IMR-90 (cell line): ENCODE measurements at regions not wholly inside any gene's neighbourhood (a gene's known extent, or its start where the extent isn't known, plus 50 kb on each side); places are given as distances from the start of the nearest gene placed in this dataset.
A peak's percentile ranks its signal among the peaks of the same experiment; 100 is the strongest.

Experiments
- ATAC-seq: fragments of 200-7000 bp; cut with Tn5 transposase; 2 replicates; pipeline ENCODE4 v1.9.1; 2020; ENCODE audit warnings: low read depth, mild to moderate bottlenecking, moderate library complexity
- BruUV-seq: library from RNA; stranded (reverse); fragments of 400-500 nt; replicated peaks from 2 replicates; lab custom pipeline; 2021; lab: Mats Ljungman, UMichigan
- CTCF ChIA-PET: fragments of 300-600 bp; formaldehyde crosslinking; extraction: SDS; loops from one replicate; lab custom pipeline; 2021; ENCODE audit warnings: antibody characterized with exemption; lab: Yijun Ruan, JAX
- POLR2A ChIA-PET: fragments of 300-600 bp; sonication (Branson Sonifier 250); formaldehyde crosslinking; loops from one replicate; lab custom pipeline; 2022; ENCODE audit warnings: antibody characterized with exemption; ENCODE audit not compliant: unreplicated experiment; lab: Charles Lee
- DNase-seq: peaks from one replicate; pipeline ENCODE4 v3.0.0; 2013
- H2AFZ ChIP-seq: replicated peaks from 2 replicates; pipeline ENCODE3; 2013; ENCODE audit warnings: low read length, mild to moderate bottlenecking; ENCODE audit not compliant: poor library complexity
- H2AK5ac ChIP-seq: 2 replicates; pipeline ENCODE4 v1.6.1; 2013; ENCODE audit warnings: low read depth, low read length, inconsistent platforms
- H2AK9ac ChIP-seq: replicated peaks from 2 replicates; pipeline ENCODE3; 2013; ENCODE audit warnings: mild to moderate bottlenecking, low read depth, low read length, moderate library complexity; ENCODE audit not compliant: poor library complexity
- H2BK120ac ChIP-seq: 2 replicates; pipeline ENCODE4 v1.6.1; 2013; ENCODE audit warnings: low read depth, low read length, inconsistent platforms
- H2BK15ac ChIP-seq: 3 replicates; pipeline ENCODE4 v1.6.1; 2013; ENCODE audit warnings: low read depth, low read length, inconsistent platforms
- H2BK20ac ChIP-seq: 2 replicates; pipeline ENCODE4 v1.6.1; 2013; ENCODE audit warnings: low read depth, mild to moderate bottlenecking, inconsistent platforms, low read length, moderate library complexity
- H2BK5ac ChIP-seq: 2 replicates; pipeline ENCODE4 v1.6.1; 2013; ENCODE audit warnings: mild to moderate bottlenecking, low read depth, low read length, inconsistent platforms; ENCODE audit not compliant: poor library complexity, severe bottlenecking
- H3K14ac ChIP-seq: replicated peaks from 2 replicates; pipeline ENCODE4 v1.6.1; 2013; ENCODE audit warnings: low read depth, low read length, inconsistent platforms
- H3K18ac ChIP-seq: 2 replicates; pipeline ENCODE4 v1.6.1; 2013; ENCODE audit warnings: low read depth, low read length, control low read depth
- H3K23ac ChIP-seq: 2 replicates; pipeline ENCODE4 v1.6.1; 2013; ENCODE audit warnings: low read depth, low read length, inconsistent platforms
- H3K27ac ChIP-seq: 2 replicates; pipeline ENCODE4 v1.5.1; 2013; ENCODE audit warnings: mild to moderate bottlenecking, control low read depth, low read length; ENCODE audit not compliant: insufficient read depth
- H3K27me3 ChIP-seq: 2 replicates; pipeline ENCODE4 v1.6.1; 2013; ENCODE audit warnings: low read length; ENCODE audit not compliant: control insufficient read depth, insufficient read depth
- H3K36me3 ChIP-seq: 2 replicates; pipeline ENCODE4 v1.6.1; 2013; ENCODE audit warnings: low read length, mixed read lengths; ENCODE audit not compliant: control insufficient read depth, insufficient read depth
- H3K4ac ChIP-seq: 2 replicates; pipeline ENCODE4 v1.6.1; 2013; ENCODE audit warnings: low read depth, low read length, inconsistent platforms
- H3K4me1 ChIP-seq: 2 replicates; pipeline ENCODE4 v1.6.1; 2013; ENCODE audit warnings: low read length, mixed read lengths; ENCODE audit not compliant: control insufficient read depth, insufficient read depth
- H3K4me2 ChIP-seq: 2 replicates; pipeline ENCODE4 v1.6.1; 2013; ENCODE audit warnings: low read depth, mild to moderate bottlenecking, control low read depth, low read length, moderate library complexity
- H3K4me3 ChIP-seq: 2 replicates; pipeline ENCODE4 v1.5.1; 2013; ENCODE audit warnings: low read depth, mild to moderate bottlenecking, control low read depth, low read length, moderate library complexity; ENCODE audit not compliant: insufficient read depth
- H3K56ac ChIP-seq: 2 replicates; pipeline ENCODE4 v1.6.1; 2013; ENCODE audit warnings: low read length, inconsistent platforms; ENCODE audit not compliant: insufficient read depth; ENCODE audit errors: extremely low read depth
- H3K79me1 ChIP-seq, 2 experiments: 2 replicates each; pipeline ENCODE4 v1.6.1; 2013; ENCODE audit warnings: low read length in 2 of 2, inconsistent platforms in 1 of 2, low read depth in 1 of 2
- H3K9ac ChIP-seq: 2 replicates; pipeline ENCODE4 v1.6.1; 2013; ENCODE audit warnings: low read depth, low read length, control low read depth
- H3K9me1 ChIP-seq: 2 replicates; pipeline ENCODE4 v1.6.1; 2013; ENCODE audit warnings: low read length, inconsistent platforms; ENCODE audit not compliant: insufficient read depth
- H3K9me3 ChIP-seq: 2 replicates; pipeline ENCODE4 v1.6.1; 2013; ENCODE audit warnings: low read length; ENCODE audit not compliant: control insufficient read depth, insufficient read depth
- H4K20me1 ChIP-seq: 2 replicates; pipeline ENCODE4 v1.6.1; 2013; ENCODE audit warnings: low read length, inconsistent platforms; ENCODE audit not compliant: insufficient read depth
- H4K5ac ChIP-seq: 2 replicates; pipeline ENCODE4 v1.6.1; 2013; ENCODE audit warnings: mild to moderate bottlenecking, low read depth, low read length, control low read depth
- H4K8ac ChIP-seq, 2 experiments: 2 replicates each; pipeline ENCODE4 v1.6.1; 2013; ENCODE audit warnings: low read depth in 2 of 2, low read length in 2 of 2, control low read depth in 1 of 2, inconsistent platforms in 1 of 2
- H4K91ac ChIP-seq: 2 replicates; pipeline ENCODE4 v1.6.1; 2013; ENCODE audit warnings: low read depth, low read length, inconsistent platforms; ENCODE audit not compliant: insufficient read depth
- BHLHE40 ChIP-seq: fragments of 150-350 bp; IDR thresholded peaks from 2 replicates; pipeline ENCODE4 v1.6.1; 2016; ENCODE audit warnings: mild to moderate bottlenecking, low read depth, low read length
- CHD1 ChIP-seq: IDR thresholded peaks from 2 replicates; pipeline ENCODE4 v1.6.1; 2012; ENCODE audit warnings: low read depth, low read length, improper control_type of control experiment
- FOS ChIP-seq: fragments of 150-350 bp; IDR thresholded peaks from 2 replicates; pipeline ENCODE4 v1.6.1; 2016; ENCODE audit warnings: low read depth, low read length
- MAFK ChIP-seq: IDR thresholded peaks from 2 replicates; pipeline ENCODE4 v1.6.1; 2012; ENCODE audit warnings: low read depth, low read length, improper control_type of control experiment
- MAZ ChIP-seq: IDR thresholded peaks from 2 replicates; pipeline ENCODE4 v1.6.1; 2012; ENCODE audit warnings: low read depth, mild to moderate bottlenecking, low read length, improper control_type of control experiment, moderate library complexity, borderline replicate concordance
- MXI1 ChIP-seq: IDR thresholded peaks from 2 replicates; pipeline ENCODE4 v1.6.1; 2012; ENCODE audit warnings: low read depth, mild to moderate bottlenecking, low read length, moderate library complexity, borderline replicate concordance
- NFE2L2 ChIP-seq: fragments of 150-350 bp; IDR thresholded peaks from 2 replicates; pipeline ENCODE4 v1.6.1; 2016; ENCODE audit warnings: low read depth, mild to moderate bottlenecking, low read length
- POLR2A ChIP-seq: IDR thresholded peaks from 2 replicates; pipeline ENCODE4 v1.6.1; 2012; ENCODE audit warnings: mild to moderate bottlenecking, low read depth, low read length
- RCOR1 ChIP-seq: IDR thresholded peaks from 2 replicates; pipeline ENCODE4 v1.6.1; 2012; ENCODE audit warnings: mild to moderate bottlenecking, low read length, improper control_type of control experiment; ENCODE audit not compliant: insufficient replicate concordance
- SMC3 ChIP-seq: fragments of 150-350 bp; IDR thresholded peaks from 2 replicates; pipeline ENCODE4 v1.6.1; 2016; ENCODE audit warnings: low read depth, mild to moderate bottlenecking, antibody characterized with exemption, low read length, moderate library complexity
- WGBS, 2 experiments: methylation state at CpG; one replicate each; pipeline versions ENCODE4 v1.1.5 to v1.1.7; 2013; ENCODE audit warnings: missing lambda C conversion rate in 2 of 2; ENCODE audit not compliant: insufficient read length in 1 of 2; ENCODE audit errors: extremely low coverage in 2 of 2; 5-methylcytosine and 5-hydroxymethylcytosine counted together
- dilution Hi-C: fragments of 300-500 bp; cut with HindIII; formaldehyde crosslinking; loops from one replicate; pipeline ENCODE4 v1.14.3; 2018; ENCODE audit warnings: low sequenced_read_pairs; ENCODE audit not compliant: unreplicated experiment
- in situ Hi-C: fragments of 300-500 bp; cut with MboI; formaldehyde crosslinking; loops from 3 replicates; pipeline ENCODE4 v1.14.3; 2019; ENCODE audit warnings: low sequenced_read_pairs, inconsistent platforms, mixed read lengths
- intact Hi-C: fragments of 100-400 bp; cut with micrococcal nuclease; formaldehyde crosslinking; loops from 2 replicates; pipeline ENCODE4 v1.10.0; 2022
- TF ChIP-seq, protein P1 (sequence below): fragments of 150-350 bp; IDR thresholded peaks from 2 replicates; pipeline ENCODE4 v1.6.1; 2016; ENCODE audit warnings: low read depth, mild to moderate bottlenecking, low read length, moderate library complexity, borderline replicate concordance
- TF ChIP-seq, protein P2 (sequence below): conservative IDR thresholded peaks from 2 replicates; pipeline ENCODE4 v1.5.1; 2012; ENCODE audit warnings: mild to moderate bottlenecking, low read depth, low read length, improper control_type of control experiment
- TF ChIP-seq, protein P3 (sequence below): fragments of 150-350 bp; IDR thresholded peaks from 2 replicates; pipeline ENCODE4 v1.6.1; 2017; ENCODE audit warnings: mild to moderate bottlenecking, antibody characterized with exemption, low read length, low read depth

DNA sequence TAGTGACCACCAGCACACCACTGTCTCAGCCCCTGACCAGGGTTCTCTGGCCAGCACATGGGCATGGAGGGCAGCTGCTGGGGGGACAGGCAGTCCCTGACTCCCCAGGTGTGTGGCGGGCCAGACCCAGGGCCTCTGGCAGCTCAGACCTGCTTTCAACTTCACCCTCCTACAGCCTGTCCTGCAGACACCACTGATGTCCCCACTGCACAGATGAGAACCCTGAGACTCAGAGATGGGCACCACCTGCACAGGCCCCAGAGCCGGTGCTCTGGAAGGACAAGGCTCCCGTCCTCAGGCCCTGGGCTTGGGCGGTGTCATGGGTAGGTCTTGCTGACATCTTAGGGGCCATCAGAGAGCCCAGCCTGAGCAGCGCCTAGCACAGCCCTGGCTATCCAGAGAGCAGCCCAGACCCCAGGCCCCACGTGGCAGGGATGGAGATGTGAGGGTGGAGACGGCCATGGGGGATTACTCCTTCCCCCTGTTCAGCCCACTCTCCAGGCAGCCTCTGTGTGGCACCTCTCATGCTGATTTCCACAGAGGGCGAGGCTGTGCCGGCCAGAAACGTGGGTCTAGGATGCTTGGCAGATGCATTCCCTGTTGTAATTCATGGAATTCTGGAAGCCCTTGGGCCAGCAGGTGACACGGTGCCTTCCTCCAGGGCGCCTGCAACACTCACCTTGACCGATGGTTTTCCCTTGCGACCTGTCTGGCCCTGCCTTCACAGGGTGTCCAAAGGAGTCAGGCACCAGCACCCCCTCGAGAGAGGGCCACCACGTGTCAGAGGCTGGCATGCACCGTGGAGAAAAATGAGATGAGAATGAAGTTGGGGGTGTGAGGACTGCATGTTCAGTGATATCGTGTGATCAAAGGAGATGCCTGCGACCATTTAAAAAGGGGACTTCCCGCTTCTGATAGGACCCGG is 61.2 kb upstream of the GLI2 start:
- CTCF ChIA-PET, result interaction anchor here (1.0 to 1.6 kb wide), 2 partner anchors 331 to 406 kb away, joined by 3 to 12 read pairs; no protein-coding TSS in a partner anchor
- intact Hi-C loops, result loop anchor here (1.0 to 10.0 kb wide), 6 partner anchors 117 to 970 kb away; partner anchors contain the start of genes PTPN4 and RALB
- POLR2A ChIA-PET, result no interaction called here
- no peak for TF ChIP-seq FOS
- no peak for TF ChIP-seq MAFK
- no peak for TF ChIP-seq POLR2A
- TF ChIP-seq BHLHE40, result no peak
- TF ChIP-seq, protein P1, sequence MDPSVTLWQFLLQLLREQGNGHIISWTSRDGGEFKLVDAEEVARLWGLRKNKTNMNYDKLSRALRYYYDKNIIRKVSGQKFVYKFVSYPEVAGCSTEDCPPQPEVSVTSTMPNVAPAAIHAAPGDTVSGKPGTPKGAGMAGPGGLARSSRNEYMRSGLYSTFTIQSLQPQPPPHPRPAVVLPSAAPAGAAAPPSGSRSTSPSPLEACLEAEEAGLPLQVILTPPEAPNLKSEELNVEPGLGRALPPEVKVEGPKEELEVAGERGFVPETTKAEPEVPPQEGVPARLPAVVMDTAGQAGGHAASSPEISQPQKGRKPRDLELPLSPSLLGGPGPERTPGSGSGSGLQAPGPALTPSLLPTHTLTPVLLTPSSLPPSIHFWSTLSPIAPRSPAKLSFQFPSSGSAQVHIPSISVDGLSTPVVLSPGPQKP, result no peak
- TF ChIP-seq, protein P2, sequence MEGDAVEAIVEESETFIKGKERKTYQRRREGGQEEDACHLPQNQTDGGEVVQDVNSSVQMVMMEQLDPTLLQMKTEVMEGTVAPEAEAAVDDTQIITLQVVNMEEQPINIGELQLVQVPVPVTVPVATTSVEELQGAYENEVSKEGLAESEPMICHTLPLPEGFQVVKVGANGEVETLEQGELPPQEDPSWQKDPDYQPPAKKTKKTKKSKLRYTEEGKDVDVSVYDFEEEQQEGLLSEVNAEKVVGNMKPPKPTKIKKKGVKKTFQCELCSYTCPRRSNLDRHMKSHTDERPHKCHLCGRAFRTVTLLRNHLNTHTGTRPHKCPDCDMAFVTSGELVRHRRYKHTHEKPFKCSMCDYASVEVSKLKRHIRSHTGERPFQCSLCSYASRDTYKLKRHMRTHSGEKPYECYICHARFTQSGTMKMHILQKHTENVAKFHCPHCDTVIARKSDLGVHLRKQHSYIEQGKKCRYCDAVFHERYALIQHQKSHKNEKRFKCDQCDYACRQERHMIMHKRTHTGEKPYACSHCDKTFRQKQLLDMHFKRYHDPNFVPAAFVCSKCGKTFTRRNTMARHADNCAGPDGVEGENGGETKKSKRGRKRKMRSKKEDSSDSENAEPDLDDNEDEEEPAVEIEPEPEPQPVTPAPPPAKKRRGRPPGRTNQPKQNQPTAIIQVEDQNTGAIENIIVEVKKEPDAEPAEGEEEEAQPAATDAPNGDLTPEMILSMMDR, result no peak
- no peak for TF ChIP-seq NFE2L2
- no peak for TF ChIP-seq RCOR1
- TF ChIP-seq MXI1, result no peak
- TF ChIP-seq CHD1, result no peak
- no peak for TF ChIP-seq MAZ
- no peak for TF ChIP-seq SMC3
- TF ChIP-seq, protein P3, sequence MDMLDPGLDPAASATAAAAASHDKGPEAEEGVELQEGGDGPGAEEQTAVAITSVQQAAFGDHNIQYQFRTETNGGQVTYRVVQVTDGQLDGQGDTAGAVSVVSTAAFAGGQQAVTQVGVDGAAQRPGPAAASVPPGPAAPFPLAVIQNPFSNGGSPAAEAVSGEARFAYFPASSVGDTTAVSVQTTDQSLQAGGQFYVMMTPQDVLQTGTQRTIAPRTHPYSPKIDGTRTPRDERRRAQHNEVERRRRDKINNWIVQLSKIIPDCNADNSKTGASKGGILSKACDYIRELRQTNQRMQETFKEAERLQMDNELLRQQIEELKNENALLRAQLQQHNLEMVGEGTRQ, result no peak

More for the DNA sequence above, 61.2 kb upstream of the GLI2 start:
- Histone ChIP-seq H3K18ac (no peak overlapping the region; the same call in 1 of the 2 replicates), H2AK5ac (peak overlapping the region; percentile 26; the same call in 1 of the 2 replicates), H3K9ac (no peak overlapping the region), H2BK15ac (no peak overlapping the region), H3K23ac (no peak overlapping the region), H3K27me3 (peaks cover 17% of the 10 kb centered on the region), H3K36me3 (no peaks in the 10 kb centered on the region), H4K8ac (no peak overlapping the region), H3K14ac (no peak overlapping the region), H4K91ac (peak overlapping the region; percentile 40; the same call in 1 of the 2 replicates), H3K4me1 (peaks cover 2% of the 10 kb centered on the region; the same call in 1 of the 2 replicates), H3K79me1 (no peaks in the 10 kb centered on the region), H2AK9ac (peak overlapping the region; percentile 57), H3K4me3 (no peak overlapping the region), H3K4me2 (no peak overlapping the region), H3K27ac (no peak overlapping the region), H3K4ac (no peak overlapping the region; the same call in 1 of the 2 replicates), H3K9me1 (no peaks in the 10 kb centered on the region), H2BK120ac (peak overlapping the region; percentile 10; the same call in 1 of the 2 replicates), H2BK20ac (no peak overlapping the region), H4K5ac (no peak overlapping the region), H3K9me3 (no peaks in the 10 kb centered on the region; the same call in 1 of the 2 replicates), H2BK5ac (no peak overlapping the region), H4K20me1 (no peaks in the 10 kb centered on the region), H3K56ac (no peak overlapping the region), H2AFZ (peak overlapping the region; percentile 24)
- 79% methylated on average over 8 of the region's 21 CpGs; no CpG with 5 or more reads in 1 of the 2 experiments for WGBS, 2 experiments
- ATAC-seq (no peak), DNase-seq (no peak)
- dilution Hi-C loops, result no loop called here
- no TSS peak for BruUV-seq
- in situ Hi-C loops, result loop anchor here (5.0 to 25.0 kb wide), 3 partner anchors 332 to 937 kb away; no protein-coding TSS in a partner anchor
